Activated CD8-positive, alpha-beta memory T cell treated with anti-CD3 and anti-CD28 coated beads for 24 hours (primary cell): ENCODE measurements at regions not wholly inside any gene's neighbourhood (a gene's known extent, or its start where the extent isn't known, plus 50 kb on each side); places are given as distances from the start of the nearest gene placed in this dataset.
"Not testable (repeated sequence)": the region's sequence is repeated elsewhere in the genome, so short reads cannot be mapped to it uniquely, and the experiment has no call there.

Experiments
- DNase-seq: peaks from one replicate; pipeline ENCODE4 v3.0.0-alpha.2; 2020

- DNase-seq = not testable (repeated sequence)
Observed at GRCh38 chr18:44362213-44362612, 318.5 kb upstream of the SETBP1 start.

DNA sequence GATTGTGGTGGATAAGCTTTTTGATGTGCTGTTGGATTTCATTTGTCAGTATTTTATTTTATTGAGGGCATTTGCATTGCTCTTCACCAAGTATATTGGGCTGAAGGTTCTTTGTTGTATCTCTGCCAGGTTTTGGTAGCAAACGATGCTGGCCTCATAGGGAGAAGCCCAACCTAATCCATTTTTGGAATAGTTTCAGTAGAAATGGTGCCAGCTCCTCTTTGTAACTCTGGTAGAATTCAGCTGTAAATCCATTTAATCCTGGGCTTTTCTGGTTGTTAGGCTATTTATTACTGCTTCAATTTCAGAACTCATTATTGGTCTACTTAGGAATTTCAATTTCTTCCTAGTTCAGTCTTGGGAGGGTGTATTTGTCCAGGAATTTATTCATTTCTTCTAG is 309.8 kb upstream of the SETBP1 start:
- DNase-seq = no peak

DNA sequence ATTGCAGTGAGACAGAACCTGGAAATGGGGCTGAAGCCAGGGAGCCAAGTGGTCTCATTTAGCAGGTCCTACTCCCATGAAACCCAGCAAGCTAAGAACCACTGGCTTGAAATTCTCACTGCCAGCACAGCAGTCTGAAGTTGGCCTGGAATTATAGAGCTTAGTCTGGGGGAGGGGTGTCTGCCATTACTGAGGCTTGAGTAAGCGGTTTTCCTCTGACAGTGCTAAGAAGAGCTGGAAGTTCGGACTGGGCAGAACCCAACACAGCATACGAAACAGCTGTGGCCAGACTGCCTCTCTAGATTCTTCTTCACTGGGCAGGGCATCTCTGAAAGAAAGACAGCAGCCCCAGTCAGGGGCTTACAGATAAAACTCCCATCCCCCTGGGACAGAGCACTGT is 305.7 kb upstream of the SETBP1 start:
- no peak for DNase-seq

- DNase-seq = no peak
Observed at GRCh38 chr18:44386401-44386800, 294.3 kb upstream of the SETBP1 start.

DNA sequence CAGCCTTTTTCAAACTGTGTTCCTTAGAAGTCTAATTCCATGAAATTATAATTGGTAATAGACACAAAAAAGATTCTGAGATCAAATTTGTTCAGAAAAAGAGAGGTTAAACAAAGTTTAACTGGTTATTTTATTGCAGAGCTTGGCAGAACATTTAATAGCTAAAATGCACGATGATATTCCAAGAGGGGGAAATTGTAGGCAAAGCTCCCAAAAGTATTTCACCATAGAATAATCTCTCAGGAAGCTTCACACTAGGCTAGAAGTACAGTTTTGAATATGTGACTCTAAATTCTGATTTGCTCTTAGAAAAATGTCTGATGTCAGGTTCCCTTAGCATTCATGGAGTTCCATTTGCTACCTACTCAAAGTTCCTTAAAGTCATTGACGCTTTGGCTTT is 292.4 kb upstream of the SETBP1 start:
- no peak for DNase-seq

- no peak for DNase-seq
Observed at GRCh38 chr18:44392933-44393332, 287.8 kb upstream of the SETBP1 start.

DNA sequence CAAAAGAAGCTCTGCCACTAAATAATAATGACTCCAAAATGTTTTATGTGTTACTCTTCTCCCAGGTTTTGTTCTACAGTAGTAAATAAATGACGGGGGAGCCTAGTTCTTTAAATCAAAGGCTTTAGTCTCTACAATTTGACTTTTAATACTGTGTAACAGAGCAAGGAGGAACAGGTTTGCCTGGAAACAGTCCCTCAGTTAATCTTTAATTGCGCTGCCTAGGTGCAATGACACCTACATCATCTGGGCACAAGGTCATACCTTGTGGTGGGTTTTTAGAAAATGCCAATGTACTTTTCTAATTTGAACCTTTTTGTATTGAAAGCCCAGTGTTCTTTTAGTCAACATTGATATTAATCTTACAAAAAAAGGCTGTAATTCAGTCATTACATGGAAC is 287.3 kb upstream of the SETBP1 start:
- no peak for DNase-seq

DNA sequence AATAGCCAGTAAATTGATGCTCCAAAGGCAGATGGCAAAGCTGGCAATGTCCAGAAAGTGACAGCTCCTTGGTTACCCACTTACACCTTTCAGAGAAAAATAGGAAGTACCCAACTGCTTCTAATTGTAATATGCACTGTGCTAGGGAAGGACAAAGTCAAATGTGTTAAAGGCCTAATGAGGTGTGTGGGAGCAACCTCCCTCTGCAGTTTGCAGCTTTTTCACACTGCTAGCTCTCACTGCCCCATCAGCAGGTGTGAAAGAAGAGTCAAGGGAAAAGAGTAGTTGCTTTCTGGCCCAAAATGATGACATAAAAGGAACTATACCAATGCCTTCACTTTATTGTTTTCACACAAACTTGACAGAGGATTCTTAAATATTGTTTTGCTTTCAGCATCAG is 284.1 kb upstream of the SETBP1 start:
- DNase-seq = no peak

DNA sequence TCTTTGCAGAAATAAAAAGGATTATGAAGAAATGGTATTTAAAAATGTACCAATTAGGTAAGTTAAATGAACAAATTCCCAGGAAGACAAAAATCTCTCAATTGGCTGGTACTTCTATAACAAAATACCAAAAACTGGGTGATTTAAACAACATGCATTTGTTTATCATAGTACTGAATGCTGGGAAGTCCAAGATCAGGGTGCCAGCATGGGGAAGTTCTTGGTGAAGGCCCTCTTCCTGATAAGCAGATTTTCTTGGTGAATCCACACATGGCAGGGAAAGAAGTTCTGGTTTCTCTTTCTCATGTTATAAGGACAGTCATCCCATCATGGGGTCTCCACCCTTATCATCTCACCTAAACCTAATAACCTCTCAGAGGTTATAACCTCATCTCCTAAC is 271.6 kb upstream of the SETBP1 start:
- no peak for DNase-seq

- no peak for DNase-seq
Observed at GRCh38 chr18:44409515-44409914, 271.2 kb upstream of the SETBP1 start.

GRCh38 chr18:44410740-44411139 is 269.9 kb upstream of the SETBP1 start:
- DNase-seq = no peak

- no peak for DNase-seq
Observed at GRCh38 chr18:44411262-44411905, 269.3 kb upstream of the SETBP1 start.

- no peak for DNase-seq
Observed at GRCh38 chr18:44411976-44412375, 268.7 kb upstream of the SETBP1 start.

DNA sequence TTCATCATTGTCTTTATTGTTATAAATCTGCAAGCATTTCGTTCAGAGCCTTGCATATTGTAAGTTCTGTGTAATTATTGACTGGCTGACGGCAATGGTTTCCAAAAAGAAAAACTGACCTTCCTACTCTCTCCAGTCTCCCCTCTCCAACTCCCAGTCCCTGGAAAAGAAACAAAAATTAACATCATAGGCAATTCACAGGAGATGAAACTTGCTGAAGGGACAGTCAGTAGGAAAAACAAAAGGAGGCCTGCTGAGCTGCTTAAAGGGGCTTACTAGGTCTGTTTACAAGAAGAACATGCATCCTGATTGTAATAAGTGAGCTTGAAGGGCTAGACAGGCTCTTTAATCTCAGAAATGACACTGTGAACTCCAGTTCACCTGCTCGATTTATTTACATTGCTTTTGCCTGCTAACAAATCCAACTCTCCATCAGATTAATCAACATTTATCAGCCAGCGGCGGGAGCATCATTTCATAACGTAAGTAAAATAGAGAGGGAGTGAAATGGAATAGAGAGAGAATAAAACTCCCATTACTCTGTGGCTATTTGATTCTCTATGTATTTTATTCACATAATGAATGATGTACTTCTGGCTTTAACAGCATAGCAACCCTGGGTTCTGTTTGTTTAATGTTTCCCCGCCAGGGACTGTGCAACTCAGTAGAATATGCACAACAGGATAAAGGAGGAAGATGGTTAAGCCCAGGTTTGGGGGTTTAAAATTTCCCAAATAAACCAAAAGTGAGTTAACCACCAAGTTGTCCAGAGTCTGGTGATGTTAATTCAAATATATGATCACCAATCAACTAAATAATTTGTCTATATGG is 256.7 kb upstream of the SETBP1 start:
- no peak for DNase-seq

GRCh38 chr18:44424645-44425035 is 256.0 kb upstream of the SETBP1 start:
- DNase-seq = no peak

DNA sequence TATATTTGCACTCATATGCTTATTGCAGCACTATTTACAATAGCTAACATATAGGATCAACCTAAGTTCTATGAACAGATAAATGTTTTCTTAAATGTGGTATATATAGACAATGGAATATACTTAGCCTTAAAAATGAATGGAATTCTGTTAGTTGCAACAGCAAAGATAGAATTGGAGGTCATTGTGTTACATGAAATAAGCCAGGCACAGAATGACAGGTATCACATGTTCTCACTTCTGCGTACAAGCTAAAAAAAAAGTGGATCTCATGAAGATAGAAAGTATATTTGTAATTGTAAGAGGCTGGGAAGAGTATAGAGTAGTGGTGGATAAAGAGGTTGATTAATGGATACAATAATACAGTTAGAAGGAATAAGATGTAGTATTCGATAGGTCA is 255.5 kb upstream of the SETBP1 start:
- DNase-seq = no peak

DNA sequence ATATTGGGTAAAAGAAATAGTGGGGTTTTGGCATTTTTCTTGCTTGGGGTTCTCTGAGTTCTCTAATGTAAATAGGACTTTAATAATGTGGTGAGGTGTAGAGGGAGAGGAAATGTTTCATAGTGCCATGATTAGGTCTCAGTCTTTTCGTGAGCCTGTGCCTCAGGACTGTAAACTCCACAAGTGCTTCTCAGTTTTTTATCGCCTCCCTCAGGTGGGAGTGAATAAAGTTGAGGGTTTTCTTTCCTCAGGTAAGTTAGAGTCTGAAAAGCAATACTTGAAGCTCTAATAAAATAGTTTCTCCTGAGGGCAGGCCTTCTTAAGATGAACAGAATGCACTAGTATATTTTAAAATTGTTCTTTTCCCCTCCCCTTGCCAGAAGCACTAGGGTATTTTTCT is 243.1 kb upstream of the SETBP1 start:
- no peak for DNase-seq

DNA sequence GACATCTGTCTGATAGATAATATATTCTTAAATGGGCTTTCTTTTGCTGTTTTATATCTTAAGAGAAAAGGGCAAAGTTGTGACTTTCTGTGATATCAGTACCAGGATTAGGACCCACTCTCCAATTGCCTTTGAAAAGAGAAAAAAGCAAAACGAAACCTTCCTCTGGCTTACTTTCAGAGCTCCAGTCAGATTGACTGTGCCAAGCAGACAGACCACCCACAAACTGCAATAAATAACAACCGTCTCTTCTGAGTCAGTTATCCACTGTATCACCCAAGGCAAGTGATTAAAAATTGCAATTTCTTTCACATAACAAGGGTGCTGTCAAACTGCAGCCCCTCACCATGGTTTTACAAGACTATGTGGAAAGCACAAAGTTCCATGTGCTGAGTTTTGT is 230.5 kb upstream of the SETBP1 start:
- DNase-seq = no peak

DNA sequence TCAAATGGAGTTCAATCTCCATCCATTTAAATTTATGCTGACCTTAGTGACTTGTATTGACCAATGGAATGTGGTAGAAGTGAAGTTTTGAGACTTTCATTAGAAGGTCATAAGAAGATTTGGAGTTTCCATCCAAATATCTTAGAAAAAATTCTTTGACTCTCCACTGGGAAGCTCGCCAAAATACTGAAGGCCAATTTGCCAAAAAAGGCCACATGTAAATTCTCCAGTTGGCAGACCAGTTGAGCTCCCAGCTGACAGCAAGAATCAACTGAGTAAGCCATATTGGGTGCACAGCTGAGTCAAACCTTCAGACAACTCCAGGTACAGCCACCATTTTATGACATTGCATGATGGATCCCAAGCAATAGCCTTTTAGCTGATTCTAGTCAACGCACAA is 228.3 kb upstream of the SETBP1 start:
- DNase-seq = no peak

- no peak for DNase-seq
Observed at GRCh38 chr18:44453505-44453904, 227.2 kb upstream of the SETBP1 start.

DNA sequence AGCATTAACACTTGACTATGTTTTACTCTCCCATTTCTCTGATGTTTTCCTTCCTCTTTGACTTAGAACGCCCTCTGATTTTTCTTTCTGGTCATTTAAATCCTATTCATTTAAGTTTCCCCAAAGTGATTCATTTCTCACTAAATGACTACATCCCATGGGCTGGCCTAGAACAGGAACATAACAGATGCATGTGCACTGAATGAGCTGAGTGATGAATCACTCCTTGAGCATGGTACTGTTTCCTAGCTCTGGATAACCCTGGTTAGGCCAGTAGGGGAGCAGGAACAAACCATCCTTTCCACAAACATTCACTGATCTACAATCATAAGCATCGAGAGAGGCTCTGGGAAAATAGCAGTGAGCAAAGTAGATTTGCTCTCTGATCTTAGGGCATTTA is 221.9 kb upstream of the SETBP1 start:
- no peak for DNase-seq

DNA sequence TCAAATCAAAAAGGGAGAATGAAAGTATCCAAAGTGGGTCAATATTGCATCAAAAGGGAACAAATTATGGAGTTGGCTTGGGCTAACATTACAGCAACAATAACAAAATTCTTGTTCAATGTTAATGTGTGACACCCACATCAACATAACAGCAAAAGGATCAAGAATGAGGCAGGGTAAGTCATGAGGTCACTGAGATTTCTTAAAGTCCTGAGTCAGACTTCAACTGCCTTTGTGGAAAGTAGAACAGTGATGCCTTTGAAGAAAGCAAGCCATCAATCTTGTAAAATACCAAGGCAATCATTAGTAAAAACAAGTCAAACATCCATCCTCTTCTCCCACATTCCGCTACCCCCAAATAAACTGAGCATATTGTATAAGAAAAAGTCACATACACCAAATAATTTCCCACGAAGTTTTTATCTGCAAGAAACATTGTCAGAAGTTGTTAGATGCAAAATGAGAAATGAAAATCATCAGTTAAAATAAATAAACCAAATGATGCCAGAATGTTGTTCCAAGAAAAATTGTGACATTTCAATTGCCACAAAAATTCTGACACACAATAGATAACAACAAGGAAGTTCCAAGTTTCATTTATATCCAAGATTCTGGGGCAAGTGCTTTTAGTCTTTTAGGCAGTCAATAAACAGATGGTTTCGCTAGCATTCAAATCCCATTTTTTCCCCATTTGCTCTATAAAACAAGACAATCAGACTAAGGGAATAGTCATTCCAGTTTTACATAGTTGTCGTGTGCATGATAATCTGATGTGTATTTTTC is 216.1 kb upstream of the SETBP1 start:
- no peak for DNase-seq

DNA sequence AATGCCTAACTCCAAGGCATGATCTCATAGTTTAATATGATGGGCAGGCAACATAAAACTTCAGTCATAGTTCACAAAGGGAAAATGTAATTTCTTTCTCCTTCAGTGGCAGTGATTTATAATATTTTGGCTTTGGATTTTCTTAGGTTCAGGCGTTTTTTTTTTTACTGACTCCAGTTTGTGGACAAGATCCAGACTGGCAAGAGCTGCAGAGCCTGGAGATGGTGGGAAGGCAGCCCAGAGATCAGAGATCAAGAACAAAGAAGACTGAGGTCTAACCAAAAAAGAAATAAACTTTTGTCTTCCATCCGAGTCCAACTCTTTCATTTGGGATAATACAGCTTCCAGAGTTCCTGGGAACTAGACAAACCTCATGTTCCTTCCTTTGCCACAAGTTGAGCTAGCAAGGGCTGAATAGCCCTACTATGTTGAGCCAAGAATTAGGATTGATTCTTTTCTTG is 215.3 kb upstream of the SETBP1 start:
- no peak for DNase-seq

DNA sequence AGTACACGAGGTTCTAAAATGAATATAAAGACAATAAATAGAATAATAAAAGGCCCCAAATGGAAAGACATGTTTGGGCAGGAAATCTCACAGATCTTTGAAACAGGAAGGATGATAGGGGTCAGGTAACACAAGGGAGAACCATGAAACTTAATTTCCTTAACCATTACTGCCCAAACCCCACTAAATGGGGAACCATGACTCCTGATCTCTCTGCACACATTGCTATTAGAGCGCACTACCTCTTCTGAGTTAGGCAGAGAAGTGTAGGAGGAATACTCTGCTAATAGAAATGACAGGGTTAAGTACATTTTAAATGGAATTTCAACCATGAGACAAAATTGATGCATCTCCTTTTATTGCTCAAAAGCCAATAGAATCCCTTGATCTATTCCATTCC is 213.7 kb upstream of the SETBP1 start:
- no peak for DNase-seq
